Fibroblast of lung (primary cell): ENCODE measurements at regions not wholly inside any gene's neighbourhood (a gene's known extent, or its start where the extent isn't known, plus 50 kb on each side); places are given as distances from the start of the nearest gene placed in this dataset.

Source experiments
- EZH2 ChIP-seq: IDR thresholded peaks from 2 replicates; pipeline ENCODE4 v1.5.1; 2012; ENCODE audit warnings: low read length, control low read depth, mild to moderate bottlenecking; ENCODE audit errors: missing control alignments
- TF ChIP-seq, protein P1 (sequence below), 2 donors: IDR thresholded peaks in 1 of 2; conservative IDR thresholded peaks in 1 of 2; 1 replicate in 1 of 2; 2 replicates in 1 of 2; pipeline ENCODE4 v1.5.1; 2011 to 2012; ENCODE audit warnings: low read length in 2 of 2, control low read depth in 1 of 2, inconsistent platforms in 1 of 2, low read depth in 1 of 2, mild to moderate bottlenecking in 1 of 2

DNA sequence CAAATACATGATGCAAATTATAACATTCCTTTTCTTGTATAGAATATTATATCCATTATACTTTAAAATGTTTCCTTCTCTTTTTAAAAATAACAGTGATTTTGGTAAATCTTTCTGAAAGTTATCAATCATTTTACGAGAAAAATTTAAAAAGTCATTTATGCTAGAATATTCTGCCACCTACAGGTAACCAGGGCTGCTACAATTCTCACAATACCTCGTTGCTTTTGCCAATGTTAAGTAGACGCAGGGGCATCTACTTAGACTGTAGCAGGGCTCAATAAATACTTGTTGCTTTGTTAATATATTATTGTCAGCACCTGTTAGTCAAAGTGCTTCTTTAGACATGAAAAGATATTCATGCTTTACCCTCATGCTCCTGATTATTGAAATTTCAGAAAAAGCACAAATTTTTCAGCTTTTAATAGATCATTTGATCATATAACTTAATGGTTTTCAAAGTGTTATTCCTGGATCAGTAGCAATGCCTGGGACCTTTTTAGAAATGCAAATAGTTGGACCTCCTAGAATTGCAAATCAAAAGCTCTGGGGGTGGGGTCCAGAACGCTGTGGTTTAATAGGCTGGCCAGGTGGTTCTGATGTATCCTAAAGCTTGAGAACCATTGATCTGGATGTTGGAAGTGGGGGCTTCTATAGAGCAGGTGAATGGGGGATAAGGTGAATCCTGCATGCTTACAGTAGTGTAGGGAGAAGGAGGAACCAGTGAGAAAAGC lies 223.6 kb upstream of the PDZRN3 start:
- TF ChIP-seq, protein P1, sequence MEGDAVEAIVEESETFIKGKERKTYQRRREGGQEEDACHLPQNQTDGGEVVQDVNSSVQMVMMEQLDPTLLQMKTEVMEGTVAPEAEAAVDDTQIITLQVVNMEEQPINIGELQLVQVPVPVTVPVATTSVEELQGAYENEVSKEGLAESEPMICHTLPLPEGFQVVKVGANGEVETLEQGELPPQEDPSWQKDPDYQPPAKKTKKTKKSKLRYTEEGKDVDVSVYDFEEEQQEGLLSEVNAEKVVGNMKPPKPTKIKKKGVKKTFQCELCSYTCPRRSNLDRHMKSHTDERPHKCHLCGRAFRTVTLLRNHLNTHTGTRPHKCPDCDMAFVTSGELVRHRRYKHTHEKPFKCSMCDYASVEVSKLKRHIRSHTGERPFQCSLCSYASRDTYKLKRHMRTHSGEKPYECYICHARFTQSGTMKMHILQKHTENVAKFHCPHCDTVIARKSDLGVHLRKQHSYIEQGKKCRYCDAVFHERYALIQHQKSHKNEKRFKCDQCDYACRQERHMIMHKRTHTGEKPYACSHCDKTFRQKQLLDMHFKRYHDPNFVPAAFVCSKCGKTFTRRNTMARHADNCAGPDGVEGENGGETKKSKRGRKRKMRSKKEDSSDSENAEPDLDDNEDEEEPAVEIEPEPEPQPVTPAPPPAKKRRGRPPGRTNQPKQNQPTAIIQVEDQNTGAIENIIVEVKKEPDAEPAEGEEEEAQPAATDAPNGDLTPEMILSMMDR (conservative IDR thresholded peaks at IDR 0.05 in 1 of 2, IDR thresholded peaks at IDR 0.05 in 1 of 2; ENCODE audit: low read depth in 1 of 2, low read length in 2 of 2) = peak; percentile 69 to 80
- TF ChIP-seq EZH2 = no peak
